OCI-LY7 (cell line): ENCODE measurements at regions not wholly inside any gene's neighbourhood (a gene's known extent, or its start where the extent isn't known, plus 50 kb on each side); places are given as distances from the start of the nearest gene placed in this dataset.

Experiments
- CTCF ChIP-seq: fragments of 200-600 bp; sonication (generic); conservative IDR thresholded peaks from 2 replicates; pipeline ENCODE4 v1.5.1; 2014; ENCODE audit warnings: mild to moderate bottlenecking, antibody characterized with exemption, low read length, moderate library complexity, mixed read lengths
- EZH2phosphoT487 ChIP-seq: fragments of 200-600 bp; sonication (generic); IDR thresholded peaks from 2 replicates; pipeline ENCODE4 v1.6.1; 2018; ENCODE audit warnings: low read depth, borderline replicate concordance, mild to moderate bottlenecking, mixed run types, antibody characterized with exemption, low read length, moderate library complexity, mixed read lengths

GRCh38 chr17:71436479-71436878, 684.3 kb upstream of the SOX9 start:
- TF ChIP-seq CTCF, result no peak
- no peak for TF ChIP-seq EZH2phosphoT487
